Adrenal gland (tissue), 9 donors: ENCODE measurements at regions not wholly inside any gene's neighbourhood (a gene's known extent, or its start where the extent isn't known, plus 50 kb on each side); places are given as distances from the start of the nearest gene placed in this dataset.
A peak's percentile ranks its signal among the peaks of the same experiment; 100 is the strongest.

Experiments
- DNase-seq, 7 donors: peaks; one replicate each; pipeline ENCODE4 v3.0.0-alpha.2; 2019 to 2020
- H3K27ac ChIP-seq, 5 donors: fragments of 200-600 bp; sonication (generic) in 4 of 5; 1 replicate in 3 of 5; 2 replicates in 2 of 5; pipeline versions ENCODE4 v1.5.1 to v1.8.0; 2016 to 2020; ENCODE audit warnings: mild to moderate bottlenecking in 1 of 5
- H3K27me3 ChIP-seq: fragments of 200-600 bp; 2 replicates; pipeline ENCODE4 v1.8.0; 2021
- H3K36me3 ChIP-seq, 2 donors: fragments of 200-600 bp; replicated peaks in 1 of 2; 1 replicate in 1 of 2; 2 replicates in 1 of 2; pipeline versions ENCODE4 v1.5.1 to v1.8.0; 2018 to 2022
- H3K4me1 ChIP-seq, 2 donors: fragments of 200-600 bp; replicated peaks in 1 of 2; 1 replicate in 1 of 2; 2 replicates in 1 of 2; pipeline versions ENCODE4 v1.5.1 to v1.8.0; 2018 to 2021
- H3K4me3 ChIP-seq, 4 donors: fragments of 200-600 bp; sonication (generic) in 3 of 4; one replicate each; pipeline ENCODE4 v1.5.1; 2016 to 2018
- H3K9me3 ChIP-seq, 3 donors: fragments of 200-600 bp; sonication (generic) in 1 of 3; replicated peaks in 1 of 3; 1 replicate in 2 of 3; 2 replicates in 1 of 3; pipeline versions ENCODE4 v1.5.1 to v1.8.0; 2016 to 2021
- POLR2A ChIP-seq, 2 donors: fragments of 450-650 bp; IDR thresholded peaks; one replicate each; pipeline ENCODE4 v1.6.1; 2017; ENCODE audit warnings: antibody characterized with exemption in 2 of 2, mild to moderate bottlenecking in 2 of 2, moderate library complexity in 1 of 2
- WGBS, 4 donors: extraction: QIAGEN DNeasy Blood & Tissue Kit in 2 of 4; methylation state at CpG; one replicate each; pipeline versions ENCODE4 v1.1.5 to v1.1.7; 2013 to 2017; 5-methylcytosine and 5-hydroxymethylcytosine counted together
- intact Hi-C, 2 donors: fragments of 100-400 bp; cut with DNase I; formaldehyde crosslinking; loops; one replicate each; pipeline versions ENCODE4 v1.14.1 to v1.15.0; 2022 to 2023
- TF ChIP-seq, protein P1 (sequence below), 6 experiments: fragments of 450-650 bp in 4 of 6; fragments of 200-600 bp in 2 of 6; sonication (generic) in 1 of 6; IDR thresholded peaks; 1 replicate in 5 of 6; 2 replicates in 1 of 6; pipeline versions ENCODE4 v1.5.1 to v1.8.0; 2016 to 2021; ENCODE audit warnings: antibody characterized with exemption in 6 of 6, mild to moderate bottlenecking in 2 of 6, moderate library complexity in 1 of 6
- donor health status: healthy with polysubstance abuse.
- donor health status: Bipolar disorder and iron deficiency.
- donor health status: DM: yes; HTN: yes; CAD: no.
- donor health status: DM: no; HTN: no; CAD: no.
- donor health status: DM: no; HTN: no; CAD: no.

DNA sequence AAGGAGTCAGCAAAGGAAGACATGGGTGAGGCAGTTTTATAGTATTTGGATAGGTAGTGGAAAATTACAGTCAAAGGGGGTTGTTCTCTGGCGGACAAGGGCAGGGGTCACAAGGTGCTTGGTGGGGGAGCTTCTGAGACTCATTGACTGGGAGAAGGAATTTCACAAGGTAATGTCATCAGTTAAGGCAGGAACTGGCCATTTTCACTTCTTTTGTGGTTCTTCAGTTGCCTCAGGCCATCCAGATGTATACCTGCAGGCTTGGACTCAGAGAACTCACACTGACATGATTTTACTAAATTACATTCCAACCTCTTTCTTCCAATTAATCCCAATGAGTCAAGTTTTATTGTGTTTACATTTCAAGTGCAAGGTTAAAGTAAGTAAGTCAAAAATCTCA lies 240.5 kb upstream of the API5 start:
- DNase-seq = no peak

DNA sequence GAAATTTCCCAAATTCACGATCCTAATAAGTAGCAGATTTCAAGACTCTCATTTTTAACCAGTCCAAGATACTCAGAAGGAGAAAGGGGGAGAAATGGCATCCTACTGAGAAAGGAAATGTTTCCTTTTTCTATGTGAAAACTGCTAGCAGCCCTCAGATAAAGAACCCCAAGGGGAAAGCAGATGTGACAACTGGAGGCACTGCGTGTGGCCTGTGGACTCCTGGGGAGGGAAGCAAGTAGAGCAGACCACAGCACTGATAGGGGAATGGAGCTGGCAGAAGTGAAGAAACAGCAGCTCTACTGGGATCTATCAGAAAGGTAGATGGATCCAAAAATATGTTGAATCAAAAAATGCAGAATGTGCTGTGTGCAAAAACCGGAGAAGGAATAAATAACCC lies 239.7 kb upstream of the API5 start:
- H3K9me3 ChIP-seq = no peaks in the 10 kb centered on the region
- 66 to 75% (median 70%) methylated on average over 3 of the region's 3 CpGs for WGBS, 4 donors
- DNase-seq = no peak
- H3K4me3 ChIP-seq = no peak overlapping the region
- no peak for TF ChIP-seq POLR2A (IDR thresholded peaks at IDR 0.05)
- TF ChIP-seq, protein P1, sequence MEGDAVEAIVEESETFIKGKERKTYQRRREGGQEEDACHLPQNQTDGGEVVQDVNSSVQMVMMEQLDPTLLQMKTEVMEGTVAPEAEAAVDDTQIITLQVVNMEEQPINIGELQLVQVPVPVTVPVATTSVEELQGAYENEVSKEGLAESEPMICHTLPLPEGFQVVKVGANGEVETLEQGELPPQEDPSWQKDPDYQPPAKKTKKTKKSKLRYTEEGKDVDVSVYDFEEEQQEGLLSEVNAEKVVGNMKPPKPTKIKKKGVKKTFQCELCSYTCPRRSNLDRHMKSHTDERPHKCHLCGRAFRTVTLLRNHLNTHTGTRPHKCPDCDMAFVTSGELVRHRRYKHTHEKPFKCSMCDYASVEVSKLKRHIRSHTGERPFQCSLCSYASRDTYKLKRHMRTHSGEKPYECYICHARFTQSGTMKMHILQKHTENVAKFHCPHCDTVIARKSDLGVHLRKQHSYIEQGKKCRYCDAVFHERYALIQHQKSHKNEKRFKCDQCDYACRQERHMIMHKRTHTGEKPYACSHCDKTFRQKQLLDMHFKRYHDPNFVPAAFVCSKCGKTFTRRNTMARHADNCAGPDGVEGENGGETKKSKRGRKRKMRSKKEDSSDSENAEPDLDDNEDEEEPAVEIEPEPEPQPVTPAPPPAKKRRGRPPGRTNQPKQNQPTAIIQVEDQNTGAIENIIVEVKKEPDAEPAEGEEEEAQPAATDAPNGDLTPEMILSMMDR (IDR thresholded peaks at IDR 0.05) = no peak
- H3K4me1 ChIP-seq = no peaks in the 10 kb centered on the region
- no peak overlapping the region for H3K27ac ChIP-seq
- intact Hi-C loops = no loop called here
- H3K27me3 ChIP-seq = no peaks in the 10 kb centered on the region
- no peaks in the 10 kb centered on the region for H3K36me3 ChIP-seq

More for the DNA sequence above, 240.5 kb upstream of the API5 start:
- Histone ChIP-seq H3K27ac (no peak overlapping the region), H3K27me3 (no peaks in the 10 kb centered on the region), H3K4me1 (no peaks in the 10 kb centered on the region), H3K4me3 (no peak overlapping the region), H3K36me3 (no peaks in the 10 kb centered on the region), H3K9me3 (no peaks in the 10 kb centered on the region)
- intact Hi-C loops = no loop called here
- TF ChIP-seq, protein P1 (IDR thresholded peaks at IDR 0.05) = no peak
- no peak for TF ChIP-seq POLR2A (IDR thresholded peaks at IDR 0.05)
- WGBS, 4 donors = 58 to 92% (median 86%) methylated on average over 1 of the region's 1 CpG

DNA sequence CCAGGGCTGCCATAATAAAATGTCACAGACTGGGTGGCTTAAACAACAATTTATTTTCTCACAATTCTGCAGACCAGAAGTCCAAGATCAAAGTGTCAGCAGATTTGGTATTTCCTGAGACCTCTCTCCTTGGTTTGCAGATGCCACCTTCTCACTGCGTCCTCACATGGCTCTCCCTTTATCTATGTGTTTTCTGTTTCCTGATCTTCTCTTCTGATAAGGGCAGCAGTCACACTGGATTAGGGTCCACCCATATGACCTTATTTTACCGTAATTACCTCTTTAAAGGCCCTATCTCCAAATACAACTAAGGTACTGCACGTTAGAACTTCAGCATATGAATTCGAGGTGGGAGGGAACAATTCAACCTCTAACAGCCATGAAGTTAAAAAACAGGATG lies 238.9 kb upstream of the API5 start:
- no peak for DNase-seq
- 64 to 77% (median 68%) methylated on average over 4 of the region's 4 CpGs for WGBS, 4 donors
- Histone ChIP-seq H3K27ac (no peak overlapping the region), H3K36me3 (no peaks in the 10 kb centered on the region), H3K27me3 (no peaks in the 10 kb centered on the region), H3K9me3 (no peaks in the 10 kb centered on the region), H3K4me3 (no peak overlapping the region), H3K4me1 (no peaks in the 10 kb centered on the region)
- intact Hi-C loops = no loop called here
- TF ChIP-seq, protein P1 (IDR thresholded peaks at IDR 0.05) = no peak
- no peak for TF ChIP-seq POLR2A (IDR thresholded peaks at IDR 0.05)

DNA sequence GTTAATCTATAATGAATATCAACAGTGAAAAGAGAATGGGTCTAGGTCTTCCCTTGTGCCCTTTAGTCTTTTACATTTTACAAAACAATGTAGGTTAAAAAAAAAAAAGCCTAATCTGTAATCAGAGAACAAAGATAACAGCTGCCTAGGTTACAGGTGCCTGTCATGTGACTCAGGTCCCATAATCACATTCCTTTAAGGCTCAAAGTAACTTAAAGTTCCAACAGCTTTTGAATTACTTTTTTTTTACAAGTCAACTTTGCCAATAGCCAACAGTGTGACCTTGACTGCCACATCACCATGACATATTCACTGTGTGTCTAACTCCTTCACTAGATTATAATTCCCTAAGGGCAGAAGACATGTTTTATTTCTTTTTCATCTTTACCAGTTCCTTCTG lies 237.0 kb upstream of the API5 start:
- H3K36me3 ChIP-seq = no peaks in the 10 kb centered on the region
- no peak for TF ChIP-seq POLR2A (IDR thresholded peaks at IDR 0.05)
- TF ChIP-seq, protein P1 (IDR thresholded peaks at IDR 0.05) = no peak
- intact Hi-C loops = no loop called here

More for the DNA sequence above, 237.0 kb upstream of the API5 start:
- H3K27me3 ChIP-seq = no peaks in the 10 kb centered on the region
- no peaks in the 10 kb centered on the region for H3K4me1 ChIP-seq
- no peak overlapping the region for H3K4me3 ChIP-seq
- H3K9me3 ChIP-seq = no peaks in the 10 kb centered on the region
- no peak overlapping the region for H3K27ac ChIP-seq
- DNase-seq = peak in 2 of 7 donors; percentile 24
